ENCODE measurements at regions not wholly inside any gene's neighbourhood (a gene's known extent, or its start where the extent isn't known, plus 50 kb on each side); places are given as distances from the start of the nearest gene placed in this dataset.
"Not testable (repeated sequence)": the region's sequence is repeated elsewhere in the genome, so short reads cannot be mapped to it uniquely, and the experiment has no call there.

DNA sequence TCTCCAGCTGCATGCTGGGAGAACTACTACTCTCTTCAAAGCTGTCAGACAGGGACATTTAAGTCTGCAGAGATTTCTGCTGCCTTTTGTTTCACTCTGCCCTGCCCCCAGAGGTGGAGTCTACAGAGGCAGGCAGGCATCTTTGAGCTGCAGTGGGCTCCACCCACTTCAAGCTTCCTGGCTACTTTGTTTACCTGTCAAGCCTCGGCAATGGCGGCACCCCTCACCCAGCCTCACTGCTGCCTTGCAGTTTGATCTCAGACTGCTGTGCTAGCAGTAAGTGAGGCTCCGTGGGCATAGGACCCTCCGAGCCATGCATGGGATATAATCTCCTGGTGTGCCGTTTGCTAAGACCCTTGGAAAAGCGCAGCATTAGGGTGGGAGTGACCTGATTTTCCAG lies 61.7 kb downstream of the DMRTA1 start:
- not testable (repeated sequence) for H3K9me3 ChIP-seq; H3K27me3 ChIP-seq; H3K4me1 ChIP-seq; H3K36me3 ChIP-seq; H3K4me3 ChIP-seq (ENCODE audit: low read depth, low read length); DNase-seq

DNA sequence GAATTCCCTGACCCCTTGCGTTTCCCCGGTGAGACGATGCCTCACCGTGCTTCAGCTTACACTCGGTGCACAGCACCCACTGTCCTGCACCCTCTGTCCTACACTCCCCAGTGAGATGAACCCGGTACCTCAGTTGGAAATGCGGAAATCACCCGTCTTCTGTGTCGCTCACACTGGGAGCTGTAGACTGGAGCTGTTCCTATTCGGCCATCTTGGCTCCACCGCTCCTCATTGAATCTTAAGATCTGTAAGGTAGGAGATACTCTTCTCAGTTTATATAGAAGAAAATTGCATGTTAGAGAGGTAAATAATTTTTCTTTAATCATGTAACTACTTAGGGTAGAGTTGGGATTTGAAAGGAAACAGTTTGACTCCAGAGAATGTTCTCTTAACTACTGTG lies 62.2 kb downstream of the DMRTA1 start:
- H3K36me3 ChIP-seq = no peaks in the 10 kb centered on the region
- H3K9me3 ChIP-seq = no peaks in the 10 kb centered on the region
- no peaks in the 10 kb centered on the region for H3K27me3 ChIP-seq
- no peak for DNase-seq
- TF ChIP-seq, protein P1, sequence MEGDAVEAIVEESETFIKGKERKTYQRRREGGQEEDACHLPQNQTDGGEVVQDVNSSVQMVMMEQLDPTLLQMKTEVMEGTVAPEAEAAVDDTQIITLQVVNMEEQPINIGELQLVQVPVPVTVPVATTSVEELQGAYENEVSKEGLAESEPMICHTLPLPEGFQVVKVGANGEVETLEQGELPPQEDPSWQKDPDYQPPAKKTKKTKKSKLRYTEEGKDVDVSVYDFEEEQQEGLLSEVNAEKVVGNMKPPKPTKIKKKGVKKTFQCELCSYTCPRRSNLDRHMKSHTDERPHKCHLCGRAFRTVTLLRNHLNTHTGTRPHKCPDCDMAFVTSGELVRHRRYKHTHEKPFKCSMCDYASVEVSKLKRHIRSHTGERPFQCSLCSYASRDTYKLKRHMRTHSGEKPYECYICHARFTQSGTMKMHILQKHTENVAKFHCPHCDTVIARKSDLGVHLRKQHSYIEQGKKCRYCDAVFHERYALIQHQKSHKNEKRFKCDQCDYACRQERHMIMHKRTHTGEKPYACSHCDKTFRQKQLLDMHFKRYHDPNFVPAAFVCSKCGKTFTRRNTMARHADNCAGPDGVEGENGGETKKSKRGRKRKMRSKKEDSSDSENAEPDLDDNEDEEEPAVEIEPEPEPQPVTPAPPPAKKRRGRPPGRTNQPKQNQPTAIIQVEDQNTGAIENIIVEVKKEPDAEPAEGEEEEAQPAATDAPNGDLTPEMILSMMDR (IDR thresholded peaks at IDR 0.05; ENCODE audit: low read depth, low read length) = no peak
- no peak overlapping the region for H3K4me3 ChIP-seq (ENCODE audit: low read depth, low read length)
- H3K4me1 ChIP-seq = no peaks in the 10 kb centered on the region

DNA sequence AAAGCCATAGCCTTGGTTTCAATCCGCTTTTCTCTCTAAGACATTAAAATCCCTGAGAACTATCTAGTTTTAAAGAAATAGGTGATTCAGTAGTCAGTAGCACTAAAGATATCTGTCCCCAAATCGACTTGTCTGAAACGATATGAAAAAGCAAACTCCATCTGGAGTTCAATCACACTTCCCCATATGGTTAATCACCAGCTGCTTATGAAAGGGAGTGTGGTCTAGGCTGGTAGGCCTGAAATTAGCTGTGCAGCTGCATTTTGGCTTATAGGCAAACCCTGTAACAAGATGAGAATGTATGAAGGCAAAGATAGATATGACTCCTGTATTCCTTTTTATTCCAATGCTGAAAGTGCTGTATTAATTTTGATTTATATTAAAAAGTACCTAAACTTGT lies 65.9 kb downstream of the DMRTA1 start:
- no peaks in the 10 kb centered on the region for H3K4me1 ChIP-seq
- no peaks in the 10 kb centered on the region for H3K27me3 ChIP-seq
- no peak overlapping the region for H3K4me3 ChIP-seq (ENCODE audit: low read depth, low read length)
- no peaks in the 10 kb centered on the region for H3K9me3 ChIP-seq
- TF ChIP-seq, protein P1 (IDR thresholded peaks at IDR 0.05; ENCODE audit: low read depth, low read length) = no peak
- DNase-seq = no peak
- H3K36me3 ChIP-seq = no peaks in the 10 kb centered on the region

DNA sequence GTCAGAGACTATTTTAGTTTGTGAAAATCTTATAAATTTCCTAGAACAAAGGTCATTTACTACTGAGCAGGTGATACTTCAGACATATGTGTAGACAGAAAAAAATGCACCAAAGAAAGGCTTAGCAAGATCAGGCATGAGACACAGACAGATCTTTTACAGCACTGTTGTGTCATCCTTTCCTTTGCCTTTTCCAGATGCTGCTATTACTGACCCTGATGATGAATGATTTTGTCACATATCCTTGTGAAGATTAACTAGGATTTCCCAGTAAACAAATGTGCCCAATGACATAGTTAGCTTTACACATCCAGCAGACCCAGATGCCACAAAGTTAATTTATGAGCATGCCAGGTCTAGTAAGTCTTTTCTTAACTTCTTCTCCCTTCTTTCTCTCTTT lies 68.2 kb downstream of the DMRTA1 start:
- DNase-seq = no peak
- Histone ChIP-seq H3K36me3 (no peaks in the 10 kb centered on the region), H3K9me3 (no peaks in the 10 kb centered on the region), H3K4me3 (ENCODE audit: low read depth, low read length) (no peak overlapping the region), H3K4me1 (no peaks in the 10 kb centered on the region), H3K27me3 (no peaks in the 10 kb centered on the region)
- TF ChIP-seq, protein P1 (IDR thresholded peaks at IDR 0.05; ENCODE audit: low read depth, low read length) = no peak

- no peak for DNase-seq
- no peak overlapping the region for H3K4me3 ChIP-seq (ENCODE audit: low read depth, low read length)
- H3K36me3 ChIP-seq = no peaks in the 10 kb centered on the region
- no peaks in the 10 kb centered on the region for H3K9me3 ChIP-seq
- H3K4me1 ChIP-seq = no peaks in the 10 kb centered on the region
- TF ChIP-seq, protein P1 (IDR thresholded peaks at IDR 0.05; ENCODE audit: low read depth, low read length) = no peak
- no peaks in the 10 kb centered on the region for H3K27me3 ChIP-seq
These were observed 75.6 kb downstream of the DMRTA1 start for GRCh38 chr9:22522206-22522740.

DNA sequence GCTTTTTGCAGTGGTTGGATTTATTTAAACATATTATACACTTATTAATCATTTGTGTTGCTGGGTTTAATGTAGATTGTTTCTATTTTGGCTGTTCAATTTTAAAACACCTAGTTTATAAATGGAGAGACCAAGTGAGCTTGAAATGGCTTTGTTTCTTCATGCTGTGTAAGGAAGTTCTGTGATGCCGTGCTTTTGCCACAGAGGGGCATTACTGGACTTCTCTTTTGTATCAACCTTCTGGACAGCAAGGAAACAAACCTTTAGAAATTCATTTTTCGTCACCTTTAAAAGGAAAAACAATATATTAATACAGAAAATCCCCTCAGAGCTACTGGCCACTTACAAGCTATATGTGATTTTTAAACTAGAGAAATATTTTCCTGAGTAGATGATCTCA lies 81.9 kb downstream of the DMRTA1 start:
- H3K27me3 ChIP-seq = no peaks in the 10 kb centered on the region
- no peaks in the 10 kb centered on the region for H3K36me3 ChIP-seq
- TF ChIP-seq, protein P1 (IDR thresholded peaks at IDR 0.05; ENCODE audit: low read depth, low read length) = no peak
- DNase-seq = no peak
- no peak overlapping the region for H3K4me3 ChIP-seq (ENCODE audit: low read depth, low read length)
- H3K4me1 ChIP-seq = no peaks in the 10 kb centered on the region
- H3K9me3 ChIP-seq = no peaks in the 10 kb centered on the region
